Neural progenitor cell (in vitro differentiated cells): ENCODE measurements at regions not wholly inside any gene's neighbourhood (a gene's known extent, or its start where the extent isn't known, plus 50 kb on each side); places are given as distances from the start of the nearest gene placed in this dataset.

ENCODE experiments used
- DNase-seq: peaks from one replicate; pipeline ENCODE4 v3.0.0-alpha.2; 2016; ENCODE audit warnings: low spot score
- H2AFZ ChIP-seq: fragments of 200-600 bp; sonication (generic); replicated peaks from 2 replicates; pipeline ENCODE4 v1.6.1; 2016; ENCODE audit warnings: antibody characterized with exemption
- H3F3A ChIP-seq: fragments of 200-600 bp; sonication (generic); 2 replicates; pipeline ENCODE4 v1.6.1; 2016; ENCODE audit warnings: antibody characterized with exemption, low read depth
- H3K27ac ChIP-seq: fragments of 200-600 bp; sonication (generic); 2 replicates; pipeline ENCODE4 v1.5.1; 2016; ENCODE audit warnings: mild to moderate bottlenecking
- H3K27me3 ChIP-seq: fragments of 200-600 bp; sonication (generic); 2 replicates; pipeline ENCODE4 v1.6.1; 2016; ENCODE audit warnings: mild to moderate bottlenecking, moderate library complexity
- H3K36me3 ChIP-seq: fragments of 200-600 bp; sonication (generic); 2 replicates; pipeline ENCODE4 v1.5.1; 2016
- H3K4me1 ChIP-seq: fragments of 200-600 bp; sonication (generic); 2 replicates; pipeline ENCODE4 v1.6.1; 2016; ENCODE audit warnings: mixed run types
- H3K4me2 ChIP-seq: fragments of 200-600 bp; sonication (generic); 2 replicates; pipeline ENCODE4 v1.6.1; 2016
- H3K4me3 ChIP-seq: fragments of 200-600 bp; sonication (generic); 2 replicates; pipeline ENCODE4 v1.5.1; 2016
- H3K79me2 ChIP-seq: fragments of 200-600 bp; sonication (generic); 2 replicates; pipeline ENCODE4 v1.6.1; 2016; ENCODE audit warnings: low read depth
- H3K9ac ChIP-seq: fragments of 200-600 bp; sonication (generic); 2 replicates; pipeline ENCODE4 v1.6.1; 2016
- H3K9me3 ChIP-seq: fragments of 200-600 bp; sonication (generic); 2 replicates; pipeline ENCODE4 v1.5.1; 2016; ENCODE audit warnings: low read depth
- H4K20me1 ChIP-seq: fragments of 200-600 bp; sonication (generic); 2 replicates; pipeline ENCODE4 v1.6.1; 2016; ENCODE audit warnings: low read depth
- H3K27ac Mint-ChIP-seq: 3 replicates; pipeline ENCODE4 v1.8.0; 2021; ENCODE audit warnings: mixed read lengths
- H3K27me3 Mint-ChIP-seq: 2 replicates; pipeline ENCODE4 v1.8.0; 2022; ENCODE audit warnings: low read depth, mild to moderate bottlenecking, inconsistent platforms, moderate library complexity, mixed read lengths; ENCODE audit not compliant: insufficient read depth
- H3K36me3 Mint-ChIP-seq: 3 replicates; pipeline ENCODE4 v1.8.0; 2021; ENCODE audit warnings: mixed read lengths
- H3K4me1 Mint-ChIP-seq: 3 replicates; pipeline ENCODE4 v1.8.0; 2021; ENCODE audit warnings: mixed read lengths
- H3K4me3 Mint-ChIP-seq: 3 replicates; pipeline ENCODE4 v1.8.0; 2021; ENCODE audit warnings: mild to moderate bottlenecking, moderate library complexity, mixed read lengths
- H3K9me3 Mint-ChIP-seq: 3 replicates; pipeline ENCODE4 v1.8.0; 2020; ENCODE audit warnings: mixed read lengths
- CTCF ChIP-seq: fragments of 200-600 bp; sonication (generic); IDR thresholded peaks from 2 replicates; pipeline ENCODE4 v1.5.1; 2017; ENCODE audit warnings: antibody characterized with exemption, mild to moderate bottlenecking
- EZH2 ChIP-seq: fragments of 200-600 bp; sonication (generic); IDR thresholded peaks from 2 replicates; pipeline ENCODE4 v1.6.1; 2017; ENCODE audit warnings: antibody characterized with exemption, mild to moderate bottlenecking, moderate library complexity
- EZH2phosphoT487 ChIP-seq: fragments of 200-600 bp; sonication (generic); IDR thresholded peaks from 2 replicates; pipeline ENCODE4 v1.6.1; 2017; ENCODE audit warnings: antibody characterized with exemption

- Mint-ChIP-seq H3K4me1 (peaks cover 40% of the 10 kb centered on the region), H3K27ac (peak overlapping the region; percentile 83), H3K4me3 (no peak overlapping the region), H3K9me3 (peaks cover 21% of the 10 kb centered on the region), H3K27me3 (no peaks in the 10 kb centered on the region), H3K36me3 (peaks cover 16% of the 10 kb centered on the region)
- H3K4me2 ChIP-seq: no peak overlapping the region
- H3K79me2 ChIP-seq: no peaks in the 10 kb centered on the region
- H3K27me3 ChIP-seq: no peaks in the 10 kb centered on the region
- peaks cover 37% of the 10 kb centered on the region for H3K4me1 ChIP-seq
- no peaks in the 10 kb centered on the region for H3K9me3 ChIP-seq
- TF ChIP-seq EZH2phosphoT487 (no peak), EZH2 (no peak), CTCF (no peak)
- H3K9ac ChIP-seq: no peak overlapping the region
- H3K4me3 ChIP-seq: no peak overlapping the region
- H4K20me1 ChIP-seq: no peaks in the 10 kb centered on the region
- H3K36me3 ChIP-seq: no peaks in the 10 kb centered on the region
- H3F3A ChIP-seq: no peaks in the 10 kb centered on the region
- H3K27ac ChIP-seq: no peak overlapping the region
- DNase-seq: no peak
- H2AFZ ChIP-seq: no peak overlapping the region
Measured at GRCh38 chr12:97306147-97306546, 156.5 kb upstream of the RMST start.

DNA sequence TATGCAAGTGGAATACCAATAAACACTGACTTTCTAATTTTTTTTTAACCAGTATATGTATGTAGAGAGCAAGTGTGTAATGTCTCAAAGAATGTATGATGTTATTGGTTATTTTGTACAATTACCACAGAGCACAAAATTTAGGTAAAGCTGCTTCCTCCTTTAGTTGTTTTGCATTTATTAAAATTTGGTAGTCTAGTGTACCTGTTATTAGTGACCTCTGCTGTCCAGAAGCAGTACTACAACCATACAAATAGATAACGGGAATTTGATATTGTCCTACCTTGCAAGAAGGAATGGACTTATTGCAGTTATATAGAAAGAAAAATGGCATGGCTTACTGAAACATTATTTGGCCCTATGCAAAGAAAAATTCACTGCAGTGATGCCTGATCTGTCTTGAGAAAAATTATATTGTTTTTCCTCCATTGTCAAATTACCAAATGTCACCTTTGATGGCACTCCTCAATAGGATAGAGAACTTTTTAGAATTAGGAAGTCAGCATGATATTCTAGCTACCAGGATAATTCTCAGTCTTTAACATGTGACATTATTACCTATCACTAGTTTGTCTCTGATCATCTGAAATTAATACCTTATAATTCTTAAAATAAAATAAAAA, 153.9 kb upstream of the RMST start:
- no peak overlapping the region for H3K27ac ChIP-seq
- H3K27me3 ChIP-seq: no peaks in the 10 kb centered on the region
- no peak overlapping the region for H2AFZ ChIP-seq
- H3K27me3 Mint-ChIP-seq: no peaks in the 10 kb centered on the region
- no peak for TF ChIP-seq EZH2phosphoT487
- peak; percentile 66 for TF ChIP-seq CTCF
- TF ChIP-seq EZH2: no peak
- H3K4me2 ChIP-seq: no peak overlapping the region
- peaks cover 31% of the 10 kb centered on the region for H3K4me1 Mint-ChIP-seq
- no peak overlapping the region for H3K9ac ChIP-seq
- H4K20me1 ChIP-seq: no peaks in the 10 kb centered on the region
- peaks cover 13% of the 10 kb centered on the region for H3K9me3 Mint-ChIP-seq
- H3K36me3 Mint-ChIP-seq: peaks cover 13% of the 10 kb centered on the region
- no peak overlapping the region for H3K4me3 Mint-ChIP-seq
- peak; percentile 24 for DNase-seq
- no peaks in the 10 kb centered on the region for H3F3A ChIP-seq
- H3K36me3 ChIP-seq: no peaks in the 10 kb centered on the region
- H3K4me3 ChIP-seq: no peak overlapping the region
- peaks cover 32% of the 10 kb centered on the region for H3K4me1 ChIP-seq
- no peaks in the 10 kb centered on the region for H3K9me3 ChIP-seq
- no peaks in the 10 kb centered on the region for H3K79me2 ChIP-seq
- no peak overlapping the region for H3K27ac Mint-ChIP-seq

DNA sequence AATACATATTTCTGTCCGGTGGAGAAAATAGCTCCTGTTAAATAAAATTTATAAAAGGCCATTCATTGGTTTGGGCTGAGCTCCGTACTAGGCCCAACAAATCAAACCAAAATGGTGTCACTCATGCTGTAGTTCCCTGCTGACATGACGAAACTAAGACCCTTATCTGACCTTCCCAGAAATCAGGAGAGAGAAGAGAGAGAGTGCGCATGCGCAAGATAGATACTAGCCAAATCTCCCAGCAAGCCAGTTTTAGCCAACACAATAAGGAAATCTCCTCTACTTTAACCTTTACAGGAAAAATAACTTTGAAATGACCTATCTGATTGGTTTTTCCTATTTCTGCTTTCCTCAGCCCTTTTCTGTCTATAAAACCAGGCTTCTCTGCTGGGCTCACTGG, 152.7 kb upstream of the RMST start:
- Histone ChIP-seq H3K9ac (no peak overlapping the region), H4K20me1 (no peaks in the 10 kb centered on the region), H3K27me3 (no peaks in the 10 kb centered on the region), H3K9me3 (no peaks in the 10 kb centered on the region), H3K4me1 (peaks cover 20% of the 10 kb centered on the region), H3K4me3 (no peak overlapping the region), H3F3A (no peaks in the 10 kb centered on the region), H3K79me2 (no peaks in the 10 kb centered on the region), H2AFZ (no peak overlapping the region), H3K27ac (no peak overlapping the region), H3K36me3 (no peaks in the 10 kb centered on the region), H3K4me2 (no peak overlapping the region)
- TF ChIP-seq CTCF (no peak), EZH2phosphoT487 (no peak), EZH2 (no peak)
- H3K4me1 Mint-ChIP-seq: peaks cover 22% of the 10 kb centered on the region
- no peak for DNase-seq
- no peak overlapping the region for H3K4me3 Mint-ChIP-seq
- peaks cover 16% of the 10 kb centered on the region for H3K9me3 Mint-ChIP-seq
- H3K27ac Mint-ChIP-seq: no peak overlapping the region
- peaks cover 13% of the 10 kb centered on the region for H3K36me3 Mint-ChIP-seq
- no peaks in the 10 kb centered on the region for H3K27me3 Mint-ChIP-seq
